Breast epithelium (tissue), 3 donors: ENCODE measurements at regions not wholly inside any gene's neighbourhood (a gene's known extent, or its start where the extent isn't known, plus 50 kb on each side); places are given as distances from the start of the nearest gene placed in this dataset.

Experiments
- POLR2A ChIP-seq: fragments of 450-650 bp; IDR thresholded peaks from one replicate; pipeline ENCODE4 v1.6.1; 2016; ENCODE audit warnings: antibody characterized with exemption, mild to moderate bottlenecking, moderate library complexity
- POLR2AphosphoS5 ChIP-seq, 3 donors: sonication (generic); formaldehyde crosslinking; IDR thresholded peaks; one replicate each; pipeline ENCODE4 v1.6.1; 2017; ENCODE audit warnings: antibody characterized with exemption in 3 of 3

GRCh38 chrX:40445691-40446090, 135.1 kb upstream of the ATP6AP2 start:
- TF ChIP-seq POLR2AphosphoS5 (IDR thresholded peaks at IDR 0.05) (no peak), POLR2A (no peak)
